Lower lobe of right lung (tissue), 2 donors: ENCODE measurements at regions not wholly inside any gene's neighbourhood (a gene's known extent, or its start where the extent isn't known, plus 50 kb on each side); places are given as distances from the start of the nearest gene placed in this dataset.

Source experiments
- ATAC-seq, 2 donors: fragments of 200-7000 bp; cut with Tn5 transposase; one replicate each; pipeline ENCODE4 v1.9.1; 2020 to 2022; ENCODE audit warnings: mild to moderate bottlenecking in 2 of 2, moderate library complexity in 2 of 2
- DNase-seq: peaks from one replicate; pipeline ENCODE4 v3.0.0-alpha.2; 2020
- H3K27ac ChIP-seq: fragments of 200-600 bp; one replicate; pipeline ENCODE4 v1.8.0; 2022
- H3K27me3 ChIP-seq: fragments of 200-600 bp; one replicate; pipeline ENCODE4 v1.8.0; 2022; ENCODE audit warnings: low read depth
- H3K36me3 ChIP-seq: fragments of 200-600 bp; one replicate; pipeline ENCODE4 v1.8.0; 2022; ENCODE audit warnings: mild to moderate bottlenecking
- H3K4me1 ChIP-seq: fragments of 200-600 bp; one replicate; pipeline ENCODE4 v1.8.0; 2022
- H3K4me3 ChIP-seq: fragments of 200-600 bp; one replicate; pipeline ENCODE4 v1.8.0; 2022; ENCODE audit warnings: mild to moderate bottlenecking
- H3K9me3 ChIP-seq: fragments of 200-600 bp; one replicate; pipeline ENCODE4 v1.8.0; 2022
- CTCF ChIP-seq: fragments of 200-600 bp; IDR thresholded peaks from one replicate; pipeline ENCODE4 v1.8.0; 2022; ENCODE audit warnings: antibody characterized with exemption, mild to moderate bottlenecking
- intact Hi-C: fragments of 100-400 bp; cut with DNase I; formaldehyde crosslinking; loops from one replicate; pipeline ENCODE4 v1.11.0; 2022
- donor health status: DM: no; HTN: yes; CAD: no; lungs with severe emphysema.

DNA sequence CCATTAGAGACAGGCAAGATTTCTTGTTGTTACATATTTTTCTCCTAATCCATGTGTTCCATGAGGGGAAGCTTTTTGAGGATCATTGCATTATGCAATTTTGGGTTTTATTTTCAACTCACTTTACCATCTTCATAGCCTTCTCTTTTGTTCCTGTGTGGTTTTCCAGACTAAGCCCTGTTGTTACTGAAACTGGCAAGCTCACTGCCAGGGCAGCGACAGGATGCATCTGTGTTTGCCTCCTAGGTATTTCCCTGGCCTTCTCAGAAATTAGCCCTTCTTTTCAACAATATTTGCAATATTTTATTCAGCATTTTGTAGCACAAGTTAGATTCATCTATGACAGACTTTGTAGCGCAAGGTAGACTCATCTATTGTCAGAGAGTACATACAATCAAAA is 134.2 kb upstream of the CYYR1 start:
- ATAC-seq (no peak), DNase-seq (no peak)
- H3K36me3 ChIP-seq = no peaks in the 10 kb centered on the region
- no peak overlapping the region for H3K4me3 ChIP-seq
- H3K27me3 ChIP-seq = no peaks in the 10 kb centered on the region
- no peaks in the 10 kb centered on the region for H3K9me3 ChIP-seq
- no peak for TF ChIP-seq CTCF
- intact Hi-C loops = no loop called here
- no peak overlapping the region for H3K27ac ChIP-seq
- no peaks in the 10 kb centered on the region for H3K4me1 ChIP-seq

DNA sequence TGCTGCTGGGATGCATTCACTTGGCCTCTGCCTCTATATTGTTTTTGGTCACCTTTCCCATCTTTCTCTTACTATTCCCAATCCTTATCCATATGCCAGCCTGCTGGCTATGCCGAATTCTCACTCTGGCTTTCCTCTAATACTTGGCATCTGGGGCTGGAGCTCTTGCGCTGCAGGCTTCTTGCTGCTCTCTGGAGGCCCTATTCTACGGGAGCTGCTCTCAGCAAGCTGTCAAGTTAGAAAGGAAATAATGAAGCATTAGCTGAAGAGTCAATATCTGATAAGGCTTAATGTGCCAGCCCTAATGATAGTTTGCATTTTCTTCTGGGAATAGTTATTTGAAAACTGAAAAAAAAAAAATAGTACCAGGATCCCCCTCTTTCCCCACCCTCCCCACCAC is 125.3 kb upstream of the CYYR1 start:
- ATAC-seq (no peak), DNase-seq (no peak)
- Histone ChIP-seq H3K9me3 (no peaks in the 10 kb centered on the region), H3K4me3 (no peak overlapping the region), H3K4me1 (no peaks in the 10 kb centered on the region), H3K36me3 (no peaks in the 10 kb centered on the region), H3K27ac (no peak overlapping the region), H3K27me3 (no peaks in the 10 kb centered on the region)
- intact Hi-C loops = no loop called here
- TF ChIP-seq CTCF = no peak

DNA sequence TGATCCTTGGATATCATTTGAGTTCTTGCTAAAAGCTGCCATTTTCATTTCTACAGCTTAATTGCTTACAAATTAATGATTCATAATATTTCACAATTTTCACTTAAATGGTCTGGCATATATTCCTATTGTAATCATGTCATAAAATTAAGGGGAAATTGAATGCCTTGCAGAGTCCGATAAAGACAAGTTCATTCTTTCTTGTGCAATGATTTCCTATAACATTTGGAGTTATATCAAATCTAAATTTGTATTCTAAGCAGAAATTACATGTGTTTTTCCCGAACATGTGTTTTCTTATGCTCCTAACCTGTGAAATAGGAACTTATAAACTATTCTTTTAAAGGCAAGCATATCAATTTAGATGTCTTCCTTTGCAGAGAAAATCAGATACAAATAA is 118.3 kb upstream of the CYYR1 start:
- Histone ChIP-seq H3K9me3 (peaks cover 12% of the 10 kb centered on the region), H3K27me3 (no peaks in the 10 kb centered on the region), H3K4me3 (no peak overlapping the region), H3K36me3 (no peaks in the 10 kb centered on the region), H3K4me1 (no peaks in the 10 kb centered on the region), H3K27ac (no peak overlapping the region)
- ATAC-seq (no peak), DNase-seq (no peak)
- intact Hi-C loops = no loop called here
- no peak for TF ChIP-seq CTCF

GRCh38 chr21:26686705-26687104 is 113.6 kb upstream of the CYYR1 start:
- H3K27me3 ChIP-seq = no peaks in the 10 kb centered on the region
- intact Hi-C loops = no loop called here
- H3K4me1 ChIP-seq = no peaks in the 10 kb centered on the region
- no peaks in the 10 kb centered on the region for H3K36me3 ChIP-seq
- no peak overlapping the region for H3K27ac ChIP-seq
- no peak for TF ChIP-seq CTCF
- no peak overlapping the region for H3K4me3 ChIP-seq
- H3K9me3 ChIP-seq = peaks cover 12% of the 10 kb centered on the region
- DNase-seq (no peak), ATAC-seq (no peak)

DNA sequence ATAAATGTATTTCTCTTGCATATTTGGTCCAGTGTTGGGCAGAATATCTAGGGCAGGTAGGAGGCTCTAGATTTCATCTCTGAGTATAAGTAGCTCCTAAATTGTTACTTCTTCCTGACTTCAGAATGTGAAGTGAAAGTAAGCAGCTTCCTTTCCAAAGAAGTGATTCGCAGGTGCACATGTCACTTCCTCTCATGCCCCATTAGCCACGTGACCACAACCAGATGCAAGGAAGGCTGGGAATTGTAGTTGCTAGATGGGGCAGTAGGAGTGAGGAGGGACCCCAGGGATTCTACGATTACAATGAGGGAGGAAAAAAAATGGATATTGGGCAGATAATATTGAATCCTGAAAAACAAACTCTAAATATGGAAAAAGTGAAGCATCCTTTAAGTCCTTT is 113.2 kb upstream of the CYYR1 start:
- Histone ChIP-seq H3K36me3 (no peaks in the 10 kb centered on the region), H3K9me3 (peaks cover 12% of the 10 kb centered on the region), H3K4me3 (no peak overlapping the region), H3K27me3 (no peaks in the 10 kb centered on the region), H3K27ac (no peak overlapping the region), H3K4me1 (no peaks in the 10 kb centered on the region)
- no peak for DNase-seq
- no peak for ATAC-seq
- intact Hi-C loops = no loop called here
- no peak for TF ChIP-seq CTCF

GRCh38 chr21:26684889-26685288 is 111.8 kb upstream of the CYYR1 start:
- DNase-seq = no peak

More at GRCh38 chr21:26684889-26685288, 111.8 kb upstream of the CYYR1 start:
- TF ChIP-seq CTCF = no peak
- Histone ChIP-seq H3K36me3 (no peaks in the 10 kb centered on the region), H3K27me3 (no peaks in the 10 kb centered on the region), H3K9me3 (peaks cover 6% of the 10 kb centered on the region), H3K27ac (no peak overlapping the region), H3K4me3 (no peak overlapping the region), H3K4me1 (no peaks in the 10 kb centered on the region)
- ATAC-seq = no peak
- intact Hi-C loops = no loop called here
